Esophagus muscularis mucosa (tissue), 4 donors: ENCODE measurements at regions not wholly inside any gene's neighbourhood (a gene's known extent, or its start where the extent isn't known, plus 50 kb on each side); places are given as distances from the start of the nearest gene placed in this dataset.

Experiments
- EP300 ChIP-seq: sonication (generic); formaldehyde crosslinking; IDR thresholded peaks from one replicate; pipeline ENCODE4 v1.6.1; 2017; ENCODE audit warnings: antibody characterized with exemption
- POLR2A ChIP-seq: fragments of 450-650 bp; IDR thresholded peaks from one replicate; pipeline ENCODE4 v1.6.1; 2017; ENCODE audit warnings: antibody characterized with exemption, moderate library complexity, mild to moderate bottlenecking, low read depth
- POLR2AphosphoS5 ChIP-seq, 2 donors: sonication (generic); formaldehyde crosslinking; IDR thresholded peaks; one replicate each; pipeline ENCODE4 v1.6.1; 2017; ENCODE audit warnings: antibody characterized with exemption in 2 of 2
- TF ChIP-seq, protein P1 (sequence below), 3 experiments: fragments of 200-600 bp in 2 of 3; fragments of 450-650 bp in 1 of 3; sonication (generic) in 2 of 3; IDR thresholded peaks; one replicate each; pipeline ENCODE4 v1.5.1; 2017 to 2019; ENCODE audit warnings: antibody characterized with exemption in 3 of 3, mild to moderate bottlenecking in 2 of 3, moderate library complexity in 1 of 3

GRCh38 chr2:64331849-64332699 is 121.9 kb upstream of the LGALSL start:
- TF ChIP-seq, protein P1, sequence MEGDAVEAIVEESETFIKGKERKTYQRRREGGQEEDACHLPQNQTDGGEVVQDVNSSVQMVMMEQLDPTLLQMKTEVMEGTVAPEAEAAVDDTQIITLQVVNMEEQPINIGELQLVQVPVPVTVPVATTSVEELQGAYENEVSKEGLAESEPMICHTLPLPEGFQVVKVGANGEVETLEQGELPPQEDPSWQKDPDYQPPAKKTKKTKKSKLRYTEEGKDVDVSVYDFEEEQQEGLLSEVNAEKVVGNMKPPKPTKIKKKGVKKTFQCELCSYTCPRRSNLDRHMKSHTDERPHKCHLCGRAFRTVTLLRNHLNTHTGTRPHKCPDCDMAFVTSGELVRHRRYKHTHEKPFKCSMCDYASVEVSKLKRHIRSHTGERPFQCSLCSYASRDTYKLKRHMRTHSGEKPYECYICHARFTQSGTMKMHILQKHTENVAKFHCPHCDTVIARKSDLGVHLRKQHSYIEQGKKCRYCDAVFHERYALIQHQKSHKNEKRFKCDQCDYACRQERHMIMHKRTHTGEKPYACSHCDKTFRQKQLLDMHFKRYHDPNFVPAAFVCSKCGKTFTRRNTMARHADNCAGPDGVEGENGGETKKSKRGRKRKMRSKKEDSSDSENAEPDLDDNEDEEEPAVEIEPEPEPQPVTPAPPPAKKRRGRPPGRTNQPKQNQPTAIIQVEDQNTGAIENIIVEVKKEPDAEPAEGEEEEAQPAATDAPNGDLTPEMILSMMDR (IDR thresholded peaks at IDR 0.05), result no peak
- no peak for TF ChIP-seq EP300
- no peak for TF ChIP-seq POLR2A
- TF ChIP-seq POLR2AphosphoS5 (IDR thresholded peaks at IDR 0.05), result no peak
